DND-41 (cell line): ENCODE measurements at regions not wholly inside any gene's neighbourhood (a gene's known extent, or its start where the extent isn't known, plus 50 kb on each side); places are given as distances from the start of the nearest gene placed in this dataset.

Experiments
- CTCF ChIP-seq: IDR thresholded peaks from 2 replicates; pipeline ENCODE4 v1.5.1; 2012; ENCODE audit warnings: borderline replicate concordance, low read length, moderate library complexity, mild to moderate bottlenecking; ENCODE audit not compliant: poor library complexity, severe bottlenecking; ENCODE audit errors: extremely low read depth
- EZH2 ChIP-seq: IDR thresholded peaks from 3 replicates; pipeline ENCODE4 v1.6.1; 2012; ENCODE audit warnings: borderline replicate concordance, low read depth, mild to moderate bottlenecking, moderate library complexity, low read length, inconsistent platforms; ENCODE audit not compliant: severe bottlenecking

GRCh38 chr10:78427497-78428031 is 393.9 kb downstream of the RPS24 start:
- TF ChIP-seq CTCF, result no peak
- TF ChIP-seq EZH2, result no peak
